Tibial nerve (tissue), 4 donors: ENCODE measurements at regions not wholly inside any gene's neighbourhood (a gene's known extent, or its start where the extent isn't known, plus 50 kb on each side); places are given as distances from the start of the nearest gene placed in this dataset.

ENCODE experiments used
- DNase-seq, 2 donors: peaks; one replicate each; pipeline ENCODE4 v3.0.0-alpha.2; 2019; ENCODE audit warnings: low spot score in 2 of 2
- H3K27ac ChIP-seq, 4 donors: fragments of 200-600 bp; sonication (generic) in 3 of 4; one replicate each; pipeline ENCODE4 v1.5.1; 2017 to 2019; ENCODE audit warnings: mild to moderate bottlenecking in 1 of 4
- H3K27me3 ChIP-seq, 2 donors: fragments of 200-600 bp; sonication (generic) in 1 of 2; one replicate each; pipeline versions ENCODE4 v1.5.1 to v1.6.0; 2017 to 2019
- H3K36me3 ChIP-seq, 3 donors: fragments of 200-600 bp; sonication (generic); one replicate each; pipeline ENCODE4 v1.5.1; 2018 to 2019
- H3K4me1 ChIP-seq, 4 donors: fragments of 200-600 bp; sonication (generic) in 3 of 4; one replicate each; pipeline ENCODE4 v1.5.1; 2017 to 2019
- H3K4me3 ChIP-seq, 4 donors: fragments of 200-600 bp; sonication (generic) in 3 of 4; one replicate each; pipeline ENCODE4 v1.5.1; 2017 to 2019; ENCODE audit warnings: mild to moderate bottlenecking in 1 of 4, moderate library complexity in 1 of 4
- H3K9me3 ChIP-seq, 4 donors: fragments of 200-600 bp; sonication (generic) in 3 of 4; one replicate each; pipeline ENCODE4 v1.5.1; 2017 to 2019
- EP300 ChIP-seq, 2 donors: sonication (generic); formaldehyde crosslinking; IDR thresholded peaks; one replicate each; pipeline ENCODE4 v1.6.1; 2017; ENCODE audit warnings: antibody characterized with exemption in 2 of 2, mild to moderate bottlenecking in 1 of 2
- POLR2A ChIP-seq, 2 donors: fragments of 450-650 bp; IDR thresholded peaks; one replicate each; pipeline ENCODE4 v1.6.1; 2017; ENCODE audit warnings: antibody characterized with exemption in 2 of 2, mild to moderate bottlenecking in 2 of 2, moderate library complexity in 2 of 2
- WGBS, 2 donors: methylation state at CpG; one replicate each; pipeline ENCODE4 v1.1.5; 2018; 5-methylcytosine and 5-hydroxymethylcytosine counted together
- TF ChIP-seq, protein P1 (sequence below), 5 experiments: fragments of 200-600 bp in 3 of 5; fragments of 450-650 bp in 2 of 5; sonication (generic) in 3 of 5; IDR thresholded peaks; one replicate each; pipeline ENCODE4 v1.5.1; 2016 to 2019; ENCODE audit warnings: antibody characterized with exemption in 5 of 5, mild to moderate bottlenecking in 3 of 5, moderate library complexity in 2 of 5

DNA sequence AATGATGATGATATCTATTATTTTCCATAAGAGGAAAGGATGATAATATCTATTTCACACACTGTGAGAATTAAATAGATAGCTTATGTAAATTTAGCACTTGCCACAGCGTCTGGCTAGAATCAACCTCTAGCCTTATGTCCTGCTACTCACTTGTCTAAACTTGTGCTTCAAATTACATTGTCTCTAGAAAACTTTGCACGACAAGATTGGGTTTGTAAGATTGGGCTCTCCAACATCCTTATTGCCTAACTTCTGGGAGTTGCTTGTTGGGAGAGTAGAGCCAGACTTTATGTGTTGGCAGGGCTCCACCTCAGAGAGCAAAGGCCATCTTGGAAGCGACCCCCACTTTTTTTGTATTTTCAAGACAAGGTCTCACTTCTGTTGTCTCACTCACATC, 50.0 kb upstream of the POGK start:
- no peaks in the 10 kb centered on the region for H3K27me3 ChIP-seq
- H3K36me3 ChIP-seq = no peaks in the 10 kb centered on the region
- TF ChIP-seq POLR2A (IDR thresholded peaks at IDR 0.05) (no peak), EP300 (IDR thresholded peaks at IDR 0.05) (no peak)
- TF ChIP-seq, protein P1, sequence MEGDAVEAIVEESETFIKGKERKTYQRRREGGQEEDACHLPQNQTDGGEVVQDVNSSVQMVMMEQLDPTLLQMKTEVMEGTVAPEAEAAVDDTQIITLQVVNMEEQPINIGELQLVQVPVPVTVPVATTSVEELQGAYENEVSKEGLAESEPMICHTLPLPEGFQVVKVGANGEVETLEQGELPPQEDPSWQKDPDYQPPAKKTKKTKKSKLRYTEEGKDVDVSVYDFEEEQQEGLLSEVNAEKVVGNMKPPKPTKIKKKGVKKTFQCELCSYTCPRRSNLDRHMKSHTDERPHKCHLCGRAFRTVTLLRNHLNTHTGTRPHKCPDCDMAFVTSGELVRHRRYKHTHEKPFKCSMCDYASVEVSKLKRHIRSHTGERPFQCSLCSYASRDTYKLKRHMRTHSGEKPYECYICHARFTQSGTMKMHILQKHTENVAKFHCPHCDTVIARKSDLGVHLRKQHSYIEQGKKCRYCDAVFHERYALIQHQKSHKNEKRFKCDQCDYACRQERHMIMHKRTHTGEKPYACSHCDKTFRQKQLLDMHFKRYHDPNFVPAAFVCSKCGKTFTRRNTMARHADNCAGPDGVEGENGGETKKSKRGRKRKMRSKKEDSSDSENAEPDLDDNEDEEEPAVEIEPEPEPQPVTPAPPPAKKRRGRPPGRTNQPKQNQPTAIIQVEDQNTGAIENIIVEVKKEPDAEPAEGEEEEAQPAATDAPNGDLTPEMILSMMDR (IDR thresholded peaks at IDR 0.05) = no peak
- no peaks in the 10 kb centered on the region for H3K9me3 ChIP-seq
- WGBS, 2 donors = 69 to 78% methylated on average over 3 of the region's 3 CpGs
- no peak for DNase-seq
- H3K4me1 ChIP-seq = no peaks in the 10 kb centered on the region
- no peak overlapping the region for H3K4me3 ChIP-seq
- no peak overlapping the region for H3K27ac ChIP-seq
